HCT116 (cell line): ENCODE measurements at regions not wholly inside any gene's neighbourhood (a gene's known extent, or its start where the extent isn't known, plus 50 kb on each side); places are given as distances from the start of the nearest gene placed in this dataset.

Experiments
- ATAC-seq: fragments of 200-7000 bp; cut with Tn5 transposase; 2 replicates; pipeline ENCODE4 v1.9.1; 2020; ENCODE audit warnings: mild to moderate bottlenecking, moderate library complexity
- BruUV-seq: library from RNA; stranded (reverse); fragments of 400-500 nt; replicated peaks from 2 replicates; lab custom pipeline; 2021; lab: Mats Ljungman, UMichigan
- CTCF ChIA-PET: fragments of 300-600 bp; sonication (Branson Sonifier 250); formaldehyde crosslinking; loops from one replicate; lab custom pipeline; 2021; ENCODE audit warnings: antibody characterized with exemption; lab: Charles Lee
- POLR2A ChIA-PET: fragments of 300-600, 350-600 bp; sonication (Branson Sonifier 250); formaldehyde crosslinking; loops from one replicate; lab custom pipeline; 2021; ENCODE audit warnings: antibody characterized with exemption; lab: Charles Lee
- RAD21 ChIA-PET, 2 experiments: fragments of 300-600 bp; sonication (Branson Sonifier 250); formaldehyde crosslinking; loops; one replicate each; lab custom pipeline; 2023; ENCODE audit warnings: low total read pairs in 2 of 2; ENCODE audit not compliant: uncharacterized antibody in 2 of 2, unreplicated experiment in 2 of 2, low non-redundant PET in 1 of 2; lab: Charles Lee
- DNase-seq: peaks from one replicate; pipeline ENCODE4 v3.0.0-alpha.2; 2010; ENCODE audit warnings: low read depth, low spot score
- H2AFZ ChIP-seq: fragments of 200-600 bp; shearing (Covaris generic), sonication (generic); 2 replicates; pipeline ENCODE4 v1.6.1; 2017; ENCODE audit warnings: low read depth, mixed run types, mixed read lengths, antibody characterized with exemption, low read length; ENCODE audit not compliant: poor library complexity, severe bottlenecking
- H3K27ac ChIP-seq: 2 replicates; pipeline ENCODE4 v1.5.1; 2012; ENCODE audit warnings: low read depth, low read length
- H3K27me3 ChIP-seq: fragments of 200-600 bp; sonication (generic); 2 replicates; pipeline ENCODE4 v1.6.1; 2016; ENCODE audit warnings: mixed run types, low read length, mixed read lengths; ENCODE audit not compliant: insufficient read depth
- H3K36me3 ChIP-seq, 2 experiments: fragments of 200-500 bp in 1 of 2; fragments of 200-600 bp in 1 of 2; sonication (Bioruptor generic) in 1 of 2; sonication (generic) in 1 of 2; 2 replicates each; pipeline versions ENCODE4 v1.5.1 to v1.6.1; 2014 to 2016; ENCODE audit warnings: low read length in 2 of 2, inconsistent platforms in 1 of 2, mixed read lengths in 1 of 2, mixed run types in 1 of 2; ENCODE audit not compliant: insufficient read depth in 2 of 2, control insufficient read depth in 1 of 2
- H3K4me1 ChIP-seq, 2 experiments: fragments of 200-600 bp in 1 of 2; sonication (generic) in 1 of 2; 2 replicates each; pipeline versions ENCODE4 v1.5.1 to v1.6.1; 2012 to 2017; ENCODE audit warnings: low read length in 2 of 2, inconsistent platforms in 1 of 2, mild to moderate bottlenecking in 1 of 2, mixed read lengths in 1 of 2, mixed run types in 1 of 2, moderate library complexity in 1 of 2; ENCODE audit not compliant: insufficient read depth in 2 of 2, control insufficient read depth in 1 of 2
- H3K4me2 ChIP-seq: fragments of 200-600 bp; sonication (generic); 2 replicates; pipeline ENCODE4 v1.6.1; 2017; ENCODE audit warnings: mixed run types, low read length, mixed read lengths
- H3K4me3 ChIP-seq, 2 experiments: fragments of 200-600 bp in 1 of 2; sonication (generic) in 1 of 2; replicated peaks in 1 of 2; 2 replicates each; pipeline ENCODE4 v1.5.1; 2011 to 2016; ENCODE audit warnings: low read length in 2 of 2, control low read depth in 1 of 2, low read depth in 1 of 2, mild to moderate bottlenecking in 1 of 2, mixed read lengths in 1 of 2, mixed run types in 1 of 2
- H3K79me2 ChIP-seq: fragments of 200-600 bp; sonication (generic); 2 replicates; pipeline ENCODE4 v1.6.1; 2017; ENCODE audit warnings: mild to moderate bottlenecking, mixed run types, low read length, moderate library complexity, mixed read lengths; ENCODE audit not compliant: insufficient read depth
- H3K9ac ChIP-seq: fragments of 200-600 bp; sonication (generic); 2 replicates; pipeline ENCODE4 v1.6.1; 2016; ENCODE audit warnings: low read length, mixed read lengths
- H3K9me2 ChIP-seq: fragments of 200-600 bp; sonication (generic), shearing (Covaris generic); 2 replicates; pipeline ENCODE4 v1.6.1; 2017; ENCODE audit warnings: mixed run types, mild to moderate bottlenecking, moderate library complexity; ENCODE audit not compliant: insufficient read depth
- H3K9me3 ChIP-seq, 2 experiments: fragments of 200-500 bp in 1 of 2; fragments of 200-600 bp in 1 of 2; sonication (Bioruptor generic) in 1 of 2; sonication (generic) in 1 of 2; 2 replicates each; pipeline ENCODE4 v1.6.1; 2014 to 2017; ENCODE audit warnings: low read length in 2 of 2, mixed read lengths in 2 of 2, inconsistent platforms in 1 of 2, low read depth in 1 of 2, mild to moderate bottlenecking in 1 of 2, mixed run types in 1 of 2, moderate library complexity in 1 of 2; ENCODE audit not compliant: control insufficient read depth in 1 of 2, insufficient read depth in 1 of 2
- H4K20me1 ChIP-seq: fragments of 200-600 bp; sonication (generic), shearing (Covaris generic); 2 replicates; pipeline ENCODE4 v1.6.1; 2017; ENCODE audit warnings: mixed run types, mild to moderate bottlenecking, moderate library complexity; ENCODE audit not compliant: insufficient read depth
- CBX3 ChIP-seq: IDR thresholded peaks from 2 replicates; pipeline ENCODE4 v1.6.1; 2012; ENCODE audit warnings: low read depth
- EGR1 ChIP-seq: IDR thresholded peaks from 2 replicates; pipeline ENCODE4 v1.6.1; 2012; ENCODE audit warnings: low read depth
- JUND ChIP-seq: IDR thresholded peaks from 2 replicates; pipeline ENCODE4 v1.6.1; 2012
- MAX ChIP-seq: IDR thresholded peaks from 2 replicates; pipeline ENCODE4 v1.6.1; 2012
- POLR2AphosphoS5 ChIP-seq: IDR thresholded peaks from 2 replicates; pipeline ENCODE4 v1.6.1; 2011; ENCODE audit warnings: mild to moderate bottlenecking, low read depth, low read length, moderate library complexity
- RAD21 ChIP-seq: IDR thresholded peaks from 2 replicates; pipeline ENCODE4 v1.6.1; 2012; ENCODE audit warnings: low read depth, mild to moderate bottlenecking
- SP1 ChIP-seq: IDR thresholded peaks from 2 replicates; pipeline ENCODE4 v1.6.1; 2012; ENCODE audit warnings: low read depth
- SRF ChIP-seq: IDR thresholded peaks from 2 replicates; pipeline ENCODE4 v1.6.1; 2012; ENCODE audit warnings: low read depth
- TCF7L2 ChIP-seq: IDR thresholded peaks from 2 replicates; pipeline ENCODE4 v1.7.0; 2011; ENCODE audit warnings: borderline replicate concordance, inconsistent platforms; ENCODE audit not compliant: insufficient read depth, insufficient read length; ENCODE audit errors: extremely low read depth
- ZFX ChIP-seq: fragments of 450-650 bp; IDR thresholded peaks from 2 replicates; pipeline ENCODE4 v1.6.1; 2017
- intact Hi-C: fragments of 100-400 bp; cut with micrococcal nuclease; formaldehyde crosslinking; loops from 2 replicates; pipeline ENCODE4 v1.10.0; 2022
- TF ChIP-seq, protein P1 (sequence below), 3 experiments: fragments of 200-600 bp in 1 of 3; sonication (generic) in 1 of 3; IDR thresholded peaks in 2 of 3; conservative IDR thresholded peaks in 1 of 3; 2 replicates each; pipeline ENCODE4 v1.5.1; 2012 to 2017; ENCODE audit warnings: low read depth in 2 of 3, low read length in 2 of 3, antibody characterized with exemption in 1 of 3, borderline replicate concordance in 1 of 3, control low read depth in 1 of 3, mild to moderate bottlenecking in 1 of 3, mixed read lengths in 1 of 3, mixed run types in 1 of 3, moderate library complexity in 1 of 3; ENCODE audit not compliant: insufficient read depth in 1 of 3

- BruUV-seq: no TSS peak
- no peaks in the 10 kb centered on the region for H3K4me1 ChIP-seq
- H3K27ac ChIP-seq: no peak overlapping the region
- no peaks in the 10 kb centered on the region for H3K9me3 ChIP-seq
- H3K79me2 ChIP-seq: no peaks in the 10 kb centered on the region
- DNase-seq (no peak), ATAC-seq (no peak)
- TF ChIP-seq RAD21 (no peak), CBX3 (no peak), ZFX (no peak), SRF (no peak), POLR2AphosphoS5 (no peak), JUND (no peak), SP1 (no peak), MAX (no peak), TCF7L2 (no peak), EGR1 (no peak)
- TF ChIP-seq, protein P1, sequence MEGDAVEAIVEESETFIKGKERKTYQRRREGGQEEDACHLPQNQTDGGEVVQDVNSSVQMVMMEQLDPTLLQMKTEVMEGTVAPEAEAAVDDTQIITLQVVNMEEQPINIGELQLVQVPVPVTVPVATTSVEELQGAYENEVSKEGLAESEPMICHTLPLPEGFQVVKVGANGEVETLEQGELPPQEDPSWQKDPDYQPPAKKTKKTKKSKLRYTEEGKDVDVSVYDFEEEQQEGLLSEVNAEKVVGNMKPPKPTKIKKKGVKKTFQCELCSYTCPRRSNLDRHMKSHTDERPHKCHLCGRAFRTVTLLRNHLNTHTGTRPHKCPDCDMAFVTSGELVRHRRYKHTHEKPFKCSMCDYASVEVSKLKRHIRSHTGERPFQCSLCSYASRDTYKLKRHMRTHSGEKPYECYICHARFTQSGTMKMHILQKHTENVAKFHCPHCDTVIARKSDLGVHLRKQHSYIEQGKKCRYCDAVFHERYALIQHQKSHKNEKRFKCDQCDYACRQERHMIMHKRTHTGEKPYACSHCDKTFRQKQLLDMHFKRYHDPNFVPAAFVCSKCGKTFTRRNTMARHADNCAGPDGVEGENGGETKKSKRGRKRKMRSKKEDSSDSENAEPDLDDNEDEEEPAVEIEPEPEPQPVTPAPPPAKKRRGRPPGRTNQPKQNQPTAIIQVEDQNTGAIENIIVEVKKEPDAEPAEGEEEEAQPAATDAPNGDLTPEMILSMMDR (IDR thresholded peaks at IDR 0.05 in 2 of 3, conservative IDR thresholded peaks at IDR 0.05 in 1 of 3; ENCODE audit: borderline replicate concordance in 1 of 3, insufficient read depth in 1 of 3, low read depth in 2 of 3, low read length in 2 of 3): no peak
- POLR2A ChIA-PET: no interaction called here
- H3K9me2 ChIP-seq: no peaks in the 10 kb centered on the region; the same call in 1 of the 2 replicates
- CTCF ChIA-PET: interaction anchor here (1.6 kb wide), 1 partner anchor 11 kb away, joined by 9 read pairs; no protein-coding TSS in a partner anchor
- H4K20me1 ChIP-seq: no peaks in the 10 kb centered on the region
- H2AFZ ChIP-seq: no peak overlapping the region
- no peak overlapping the region for H3K4me3 ChIP-seq
- RAD21 ChIA-PET: no interaction called here
- intact Hi-C loops: no loop called here
- H3K36me3 ChIP-seq: no peaks in the 10 kb centered on the region
- no peak overlapping the region for H3K9ac ChIP-seq
- H3K4me2 ChIP-seq: no peak overlapping the region
- H3K27me3 ChIP-seq: peaks cover 17% of the 10 kb centered on the region; the same call in 1 of the 2 replicates
These were observed 173.7 kb upstream of the KIF2A start for GRCh38 chr5:62132276-62132675.
